ENCODE measurements at regions not wholly inside any gene's neighbourhood (a gene's known extent, or its start where the extent isn't known, plus 50 kb on each side); places are given as distances from the start of the nearest gene placed in this dataset.

DNA sequence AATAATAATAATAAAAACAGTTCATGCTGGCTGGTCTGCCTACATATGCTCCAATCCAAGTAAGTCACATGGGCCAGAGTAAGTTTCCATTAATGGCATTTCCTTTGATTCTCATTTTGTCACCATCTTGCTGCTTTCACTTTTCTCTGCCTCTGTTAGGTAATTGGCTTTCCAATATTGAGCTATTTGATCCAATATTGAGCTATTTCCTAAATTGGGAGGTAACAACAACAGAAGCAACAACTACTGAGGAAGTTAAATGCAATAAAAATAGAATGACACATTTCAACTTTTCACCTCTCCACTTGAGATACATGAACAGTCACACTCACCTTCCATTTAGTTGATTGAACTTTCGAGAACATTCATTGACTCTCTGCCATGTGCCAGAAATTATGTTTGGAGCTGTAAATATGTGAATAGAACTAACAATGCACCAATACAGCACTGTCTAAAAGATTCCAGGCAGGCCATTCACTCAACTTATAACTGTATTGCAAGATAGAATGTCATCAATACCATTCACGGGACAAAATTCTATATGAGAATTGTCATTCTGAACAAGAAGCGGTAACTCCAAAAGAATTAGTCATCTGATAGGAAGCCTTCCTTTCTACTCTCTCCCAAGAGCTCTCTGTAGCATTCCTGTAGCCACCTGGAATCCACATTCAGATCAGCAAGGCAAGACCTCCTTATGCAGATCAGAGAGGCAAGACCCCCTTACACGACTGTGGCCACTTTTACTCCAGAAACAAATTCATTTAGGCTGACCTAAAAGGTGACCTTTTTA lies 136.4 kb downstream of the PHLDA1 start:
- ATAC-seq (ENCODE audit: poor library complexity): no peak
- no peak overlapping the region for H3K27ac ChIP-seq (ENCODE audit: low read depth in 1 of 2, low read length in 2 of 2)
- no peaks in the 10 kb centered on the region for H3K4me1 ChIP-seq (ENCODE audit: insufficient read depth, low read length)
- Mint-ChIP-seq H3K4me1 (ENCODE audit: low read depth) (no peaks in the 10 kb centered on the region), H3K9me3 (no peaks in the 10 kb centered on the region), H3K27me3 (peaks cover 6% of the 10 kb centered on the region), H3K27ac (no peak overlapping the region), H3K36me3 (ENCODE audit: low read depth) (no peaks in the 10 kb centered on the region), H3K4me3 (no peak overlapping the region)
- DNase-seq: no peak
- no peaks in the 10 kb centered on the region for H3K36me3 ChIP-seq (ENCODE audit: insufficient read depth, low read length)
- H3K4me3 ChIP-seq (ENCODE audit: low read length): no peak overlapping the region
- POLR2A ChIA-PET: no interaction called here
- H3K9me3 ChIP-seq (ENCODE audit: control insufficient read depth in 1 of 2, insufficient read depth in 1 of 2, low read length in 2 of 2): no peaks in the 10 kb centered on the region
- CTCF ChIA-PET: no interaction called here
- intact Hi-C loops (cut with DNase I, micrococcal nuclease): no loop called here
- H3K27me3 ChIP-seq (ENCODE audit: control insufficient read depth in 1 of 2, insufficient read depth in 2 of 2, low read length in 2 of 2): no peaks in the 10 kb centered on the region
- TF ChIP-seq, protein P1, sequence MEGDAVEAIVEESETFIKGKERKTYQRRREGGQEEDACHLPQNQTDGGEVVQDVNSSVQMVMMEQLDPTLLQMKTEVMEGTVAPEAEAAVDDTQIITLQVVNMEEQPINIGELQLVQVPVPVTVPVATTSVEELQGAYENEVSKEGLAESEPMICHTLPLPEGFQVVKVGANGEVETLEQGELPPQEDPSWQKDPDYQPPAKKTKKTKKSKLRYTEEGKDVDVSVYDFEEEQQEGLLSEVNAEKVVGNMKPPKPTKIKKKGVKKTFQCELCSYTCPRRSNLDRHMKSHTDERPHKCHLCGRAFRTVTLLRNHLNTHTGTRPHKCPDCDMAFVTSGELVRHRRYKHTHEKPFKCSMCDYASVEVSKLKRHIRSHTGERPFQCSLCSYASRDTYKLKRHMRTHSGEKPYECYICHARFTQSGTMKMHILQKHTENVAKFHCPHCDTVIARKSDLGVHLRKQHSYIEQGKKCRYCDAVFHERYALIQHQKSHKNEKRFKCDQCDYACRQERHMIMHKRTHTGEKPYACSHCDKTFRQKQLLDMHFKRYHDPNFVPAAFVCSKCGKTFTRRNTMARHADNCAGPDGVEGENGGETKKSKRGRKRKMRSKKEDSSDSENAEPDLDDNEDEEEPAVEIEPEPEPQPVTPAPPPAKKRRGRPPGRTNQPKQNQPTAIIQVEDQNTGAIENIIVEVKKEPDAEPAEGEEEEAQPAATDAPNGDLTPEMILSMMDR (IDR thresholded peaks at IDR 0.05): no peak

DNA sequence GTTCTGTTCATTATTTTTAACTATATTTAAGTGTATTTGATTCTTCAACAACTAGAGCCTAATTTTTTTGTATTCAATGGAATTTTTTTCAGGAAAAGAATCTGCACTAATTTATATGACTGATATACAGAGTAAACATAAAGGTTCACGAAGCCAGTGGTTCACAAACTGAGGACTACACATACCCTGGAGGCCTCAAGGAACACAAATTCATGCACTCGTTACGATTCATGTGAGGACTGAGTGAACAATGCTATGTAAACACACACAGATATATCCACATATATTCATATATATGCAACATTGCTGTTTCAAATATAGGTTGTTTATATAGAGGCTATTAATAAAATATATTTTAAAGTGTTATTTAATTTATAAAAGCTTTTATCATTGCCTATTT lies 137.8 kb downstream of the PHLDA1 start:
- Mint-ChIP-seq H3K27me3 (peaks cover 6% of the 10 kb centered on the region), H3K4me1 (ENCODE audit: low read depth) (no peaks in the 10 kb centered on the region), H3K27ac (no peak overlapping the region), H3K36me3 (ENCODE audit: low read depth) (no peaks in the 10 kb centered on the region), H3K9me3 (no peaks in the 10 kb centered on the region), H3K4me3 (no peak overlapping the region)
- Histone ChIP-seq H3K27me3 (ENCODE audit: control insufficient read depth in 1 of 2, insufficient read depth in 2 of 2, low read length in 2 of 2) (no peaks in the 10 kb centered on the region), H3K27ac (ENCODE audit: low read depth in 1 of 2, low read length in 2 of 2) (no peak overlapping the region), H3K4me3 (ENCODE audit: low read length) (no peak overlapping the region), H3K36me3 (ENCODE audit: insufficient read depth, low read length) (no peaks in the 10 kb centered on the region), H3K4me1 (ENCODE audit: insufficient read depth, low read length) (no peaks in the 10 kb centered on the region), H3K9me3 (ENCODE audit: control insufficient read depth in 1 of 2, insufficient read depth in 1 of 2, low read length in 2 of 2) (no peaks in the 10 kb centered on the region)
- ChIA-PET POLR2A (interaction anchor here (0.6 kb wide), 1 partner anchor 296 kb away, joined by 4 read pairs; no protein-coding TSS in a partner anchor), CTCF (no interaction called here)
- TF ChIP-seq, protein P1 (IDR thresholded peaks at IDR 0.05): no peak
- DNase-seq (no peak), ATAC-seq (ENCODE audit: poor library complexity) (no peak)
- intact Hi-C loops (cut with DNase I, micrococcal nuclease): no loop called here

DNA sequence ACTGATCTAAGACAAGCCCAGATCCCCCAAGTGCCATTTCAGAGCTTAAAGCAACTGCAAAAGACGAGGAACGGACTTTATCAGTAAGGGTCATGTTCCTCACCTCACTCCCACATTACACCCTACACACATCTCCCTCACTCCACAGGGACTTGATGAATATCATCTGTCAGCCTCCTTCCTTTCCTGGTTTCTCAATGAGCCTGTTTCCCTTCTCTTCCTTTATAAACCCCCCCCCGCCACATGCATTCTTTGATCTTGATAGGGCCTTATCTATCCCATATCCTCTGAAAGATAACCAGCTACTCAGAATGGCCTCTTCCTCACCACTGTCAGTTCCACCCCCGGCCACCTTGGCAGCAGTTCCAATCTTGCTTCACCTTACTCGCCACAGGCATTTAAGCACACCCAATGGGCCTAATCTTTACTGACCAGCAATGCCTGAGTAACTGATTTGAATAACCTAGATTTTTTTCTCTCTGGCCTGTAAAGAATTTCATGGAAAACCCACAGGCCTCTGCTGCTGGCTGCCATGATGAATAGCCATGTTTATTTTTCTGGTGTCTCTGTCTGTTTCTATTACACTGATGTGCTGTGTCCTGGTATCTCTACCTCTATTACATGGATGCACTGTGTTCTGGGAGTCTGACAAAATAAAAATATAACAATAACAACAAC lies 138.7 kb downstream of the PHLDA1 start:
- POLR2A ChIA-PET: no interaction called here
- ATAC-seq (ENCODE audit: poor library complexity): no peak
- Mint-ChIP-seq H3K4me1 (ENCODE audit: low read depth) (no peaks in the 10 kb centered on the region), H3K4me3 (no peak overlapping the region), H3K27ac (no peak overlapping the region), H3K36me3 (ENCODE audit: low read depth) (no peaks in the 10 kb centered on the region), H3K9me3 (no peaks in the 10 kb centered on the region), H3K27me3 (peaks cover 6% of the 10 kb centered on the region)
- TF ChIP-seq, protein P1 (IDR thresholded peaks at IDR 0.05): no peak
- no peaks in the 10 kb centered on the region for H3K4me1 ChIP-seq (ENCODE audit: insufficient read depth, low read length)
- DNase-seq: no peak
- H3K27ac ChIP-seq (ENCODE audit: low read depth in 1 of 2, low read length in 2 of 2): no peak overlapping the region
- no peak overlapping the region for H3K4me3 ChIP-seq (ENCODE audit: low read length)
- H3K9me3 ChIP-seq (ENCODE audit: control insufficient read depth in 1 of 2, insufficient read depth in 1 of 2, low read length in 2 of 2): no peaks in the 10 kb centered on the region
- CTCF ChIA-PET: no interaction called here
- no peaks in the 10 kb centered on the region for H3K27me3 ChIP-seq (ENCODE audit: control insufficient read depth in 1 of 2, insufficient read depth in 2 of 2, low read length in 2 of 2)
- no peaks in the 10 kb centered on the region for H3K36me3 ChIP-seq (ENCODE audit: insufficient read depth, low read length)
- intact Hi-C loops (cut with DNase I, micrococcal nuclease): no loop called here

Measured in CD4-positive, alpha-beta T cell (primary cell).